ENCODE measurements at regions not wholly inside any gene's neighbourhood (a gene's known extent, or its start where the extent isn't known, plus 50 kb on each side); places are given as distances from the start of the nearest gene placed in this dataset.

- H3K79me2 ChIP-seq (ENCODE audit: insufficient read depth, low read depth, low read length), result no peaks in the 10 kb centered on the region
- intact Hi-C loops (cut with micrococcal nuclease; ENCODE audit: unreplicated experiment), result no loop called here
- no peak overlapping the region for H3K4me3 ChIP-seq (ENCODE audit: low read depth, low read length, poor library complexity, severe bottlenecking)
- H3K4me2 ChIP-seq (ENCODE audit: low read length), result no peak overlapping the region
- POLR2A ChIA-PET, result no interaction called here
- no peaks in the 10 kb centered on the region for H3K9me3 ChIP-seq (ENCODE audit: low read length)
- H3K36me3 ChIP-seq (ENCODE audit: insufficient read depth, low read length), result no peaks in the 10 kb centered on the region
- no peak overlapping the region for H3K27ac ChIP-seq (ENCODE audit: low read depth, low read length, poor library complexity, severe bottlenecking)
- H2AFZ ChIP-seq (ENCODE audit: low read length), result no peak overlapping the region
- no peak for DNase-seq (ENCODE audit: low spot score)
- BruUV-seq (replicated peaks), result no TSS peak
- no peaks in the 10 kb centered on the region for H4K20me1 ChIP-seq (ENCODE audit: insufficient read depth, low read length)
- no peaks in the 10 kb centered on the region for H3K4me1 ChIP-seq (ENCODE audit: insufficient read depth, low read length, poor library complexity, severe bottlenecking)
- no peak for TF ChIP-seq EZH2phosphoT487 (IDR thresholded peaks at IDR 0.05; ENCODE audit: borderline replicate concordance, low read depth, low read length)
- H3K9me2 ChIP-seq (ENCODE audit: insufficient read depth, low read length), result no peaks in the 10 kb centered on the region
- CTCF ChIA-PET (ENCODE audit: unreplicated experiment), result no interaction called here
Observed at GRCh38 chr16:13471036-13471435, 448.9 kb upstream of the ERCC4 start.

- H3K4me1 ChIP-seq (ENCODE audit: insufficient read depth, low read length, poor library complexity, severe bottlenecking), result no peaks in the 10 kb centered on the region
- POLR2A ChIA-PET, result no interaction called here
- no TSS peak for BruUV-seq (replicated peaks)
Observed at GRCh38 chr16:13478991-13479390, 441.0 kb upstream of the ERCC4 start.

GRCh38 chr16:13479549-13479948 is 440.4 kb upstream of the ERCC4 start:
- intact Hi-C loops (cut with micrococcal nuclease; ENCODE audit: unreplicated experiment), result no loop called here
- CTCF ChIA-PET (ENCODE audit: unreplicated experiment), result no interaction called here
- no peaks in the 10 kb centered on the region for H3K4me1 ChIP-seq (ENCODE audit: insufficient read depth, low read length, poor library complexity, severe bottlenecking)

More at GRCh38 chr16:13478991-13479390, 441.0 kb upstream of the ERCC4 start:
- TF ChIP-seq CTCF (conservative IDR thresholded peaks at IDR 0.05; ENCODE audit: low read length) (no peak), EZH2phosphoT487 (IDR thresholded peaks at IDR 0.05; ENCODE audit: borderline replicate concordance, low read depth, low read length) (no peak)
- H3K27ac ChIP-seq (ENCODE audit: low read depth, low read length, poor library complexity, severe bottlenecking), result no peak overlapping the region
- no peaks in the 10 kb centered on the region for H4K20me1 ChIP-seq (ENCODE audit: insufficient read depth, low read length)
- no peak overlapping the region for H2AFZ ChIP-seq (ENCODE audit: low read length)
- CTCF ChIA-PET (ENCODE audit: unreplicated experiment), result no interaction called here
- H3K4me2 ChIP-seq (ENCODE audit: low read length), result no peak overlapping the region
- no peaks in the 10 kb centered on the region for H3K9me3 ChIP-seq (ENCODE audit: low read length)
- no peak overlapping the region for H3K4me3 ChIP-seq (ENCODE audit: low read depth, low read length, poor library complexity, severe bottlenecking)
- intact Hi-C loops (cut with micrococcal nuclease; ENCODE audit: unreplicated experiment), result no loop called here
- no peak for DNase-seq (ENCODE audit: low spot score)
- H3K79me2 ChIP-seq (ENCODE audit: insufficient read depth, low read depth, low read length), result no peaks in the 10 kb centered on the region
- H3K36me3 ChIP-seq (ENCODE audit: insufficient read depth, low read length), result no peaks in the 10 kb centered on the region
- H3K9me2 ChIP-seq (ENCODE audit: insufficient read depth, low read length), result no peaks in the 10 kb centered on the region

More at GRCh38 chr16:13479549-13479948, 440.4 kb upstream of the ERCC4 start:
- Histone ChIP-seq H2AFZ (ENCODE audit: low read length) (no peak overlapping the region), H3K79me2 (ENCODE audit: insufficient read depth, low read depth, low read length) (no peaks in the 10 kb centered on the region), H3K9me2 (ENCODE audit: insufficient read depth, low read length) (no peaks in the 10 kb centered on the region), H4K20me1 (ENCODE audit: insufficient read depth, low read length) (no peaks in the 10 kb centered on the region), H3K27ac (ENCODE audit: low read depth, low read length, poor library complexity, severe bottlenecking) (no peak overlapping the region), H3K9me3 (ENCODE audit: low read length) (no peaks in the 10 kb centered on the region), H3K4me2 (ENCODE audit: low read length) (no peak overlapping the region), H3K4me3 (ENCODE audit: low read depth, low read length, poor library complexity, severe bottlenecking) (no peak overlapping the region), H3K36me3 (ENCODE audit: insufficient read depth, low read length) (no peaks in the 10 kb centered on the region)
- TF ChIP-seq CTCF (conservative IDR thresholded peaks at IDR 0.05; ENCODE audit: low read length), result no peak
- TF ChIP-seq EZH2phosphoT487 (IDR thresholded peaks at IDR 0.05; ENCODE audit: borderline replicate concordance, low read depth, low read length), result no peak
- no peak for DNase-seq (ENCODE audit: low spot score)
- BruUV-seq (replicated peaks), result no TSS peak
- POLR2A ChIA-PET, result interaction anchor here (1.7 kb wide), 1 partner anchor 16 kb away, joined by 3 read pairs; no protein-coding TSS in a partner anchor

All from OCI-LY7 (cell line).